GM10266 (cell line): ENCODE measurements at regions not wholly inside any gene's neighbourhood (a gene's known extent, or its start where the extent isn't known, plus 50 kb on each side); places are given as distances from the start of the nearest gene placed in this dataset.

ENCODE experiments used
- DNase-seq: peaks from one replicate; pipeline ENCODE4 v3.0.0; 2012; ENCODE audit errors: extremely low spot score
- CTCF ChIP-seq: IDR thresholded peaks from 2 replicates; pipeline ENCODE4 v1.5.1; 2012; ENCODE audit warnings: mild to moderate bottlenecking, low read depth; ENCODE audit not compliant: control insufficient read depth, insufficient read depth; ENCODE audit errors: missing control alignments

- no peak for DNase-seq
- no peak for TF ChIP-seq CTCF
Measured at GRCh38 chr5:110104726-110105669, 415.3 kb downstream of the MAN2A1 start.

GRCh38 chr5:110105692-110106091 lies 416.0 kb downstream of the MAN2A1 start:
- DNase-seq: no peak

GRCh38 chr5:110106750-110107149 lies 417.0 kb downstream of the MAN2A1 start:
- no peak for TF ChIP-seq CTCF
- no peak for DNase-seq

More at GRCh38 chr5:110105692-110106091, 416.0 kb downstream of the MAN2A1 start:
- TF ChIP-seq CTCF: no peak

- no peak for TF ChIP-seq CTCF
- no peak for DNase-seq
Measured at GRCh38 chr5:110108520-110108919, 418.8 kb downstream of the MAN2A1 start.

GRCh38 chr5:110109667-110110066 lies 419.9 kb downstream of the MAN2A1 start:
- TF ChIP-seq CTCF: no peak
- no peak for DNase-seq

GRCh38 chr5:110112348-110112747 lies 422.6 kb downstream of the MAN2A1 start:
- TF ChIP-seq CTCF: no peak
- no peak for DNase-seq

GRCh38 chr5:110115503-110115902 lies 425.8 kb downstream of the MAN2A1 start:
- no peak for DNase-seq
- no peak for TF ChIP-seq CTCF
